ENCODE measurements at regions not wholly inside any gene's neighbourhood (a gene's known extent, or its start where the extent isn't known, plus 50 kb on each side); places are given as distances from the start of the nearest gene placed in this dataset.

DNA sequence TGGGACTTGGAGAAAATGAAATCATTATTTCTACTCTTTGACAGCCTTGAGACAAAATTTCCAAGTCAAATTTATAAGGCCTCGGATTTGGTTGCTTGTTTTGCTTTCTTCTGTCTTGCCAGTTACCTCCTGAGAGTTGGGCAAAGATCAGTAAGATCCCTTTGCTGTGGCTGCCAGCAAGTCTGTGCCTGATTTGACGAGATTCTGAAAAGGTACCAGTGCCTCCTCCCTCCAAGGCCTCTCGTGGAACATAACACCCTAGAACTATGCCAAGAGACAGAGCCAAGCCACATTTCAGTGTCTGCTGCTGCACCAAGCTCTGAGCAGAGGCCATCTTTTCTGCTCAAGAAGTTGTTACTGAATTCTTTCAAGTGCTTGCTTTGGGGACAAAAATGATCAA lies 61.0 kb downstream of the GTPBP8 start:
- no peak for TF ChIP-seq SUZ12 (IDR thresholded peaks at IDR 0.05)
- no peak for TF ChIP-seq L3MBTL2 (conservative IDR thresholded peaks at IDR 0.05)
- TF ChIP-seq, protein P1, sequence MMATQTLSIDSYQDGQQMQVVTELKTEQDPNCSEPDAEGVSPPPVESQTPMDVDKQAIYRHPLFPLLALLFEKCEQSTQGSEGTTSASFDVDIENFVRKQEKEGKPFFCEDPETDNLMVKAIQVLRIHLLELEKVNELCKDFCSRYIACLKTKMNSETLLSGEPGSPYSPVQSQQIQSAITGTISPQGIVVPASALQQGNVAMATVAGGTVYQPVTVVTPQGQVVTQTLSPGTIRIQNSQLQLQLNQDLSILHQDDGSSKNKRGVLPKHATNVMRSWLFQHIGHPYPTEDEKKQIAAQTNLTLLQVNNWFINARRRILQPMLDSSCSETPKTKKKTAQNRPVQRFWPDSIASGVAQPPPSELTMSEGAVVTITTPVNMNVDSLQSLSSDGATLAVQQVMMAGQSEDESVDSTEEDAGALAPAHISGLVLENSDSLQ (IDR thresholded peaks at IDR 0.05) = no peak
- no peak for TF ChIP-seq FOXM1 (IDR thresholded peaks at IDR 0.05; ENCODE audit: borderline replicate concordance)
- TF ChIP-seq ARNT (IDR thresholded peaks at IDR 0.05) = no peak
- no peak for TF ChIP-seq NFRKB (IDR thresholded peaks at IDR 0.05)
- no peak for TF ChIP-seq SP1 (IDR thresholded peaks at IDR 0.05)
- TF ChIP-seq FOXA1 (IDR thresholded peaks at IDR 0.05) = no peak
- no peak for TF ChIP-seq ZNF384 (IDR thresholded peaks at IDR 0.05)
- no peak for TF ChIP-seq FOXK2 (IDR thresholded peaks at IDR 0.05)
- TF ChIP-seq ELF4 (IDR thresholded peaks at IDR 0.05) = no peak
- TF ChIP-seq TARDBP (IDR thresholded peaks at IDR 0.05) = no peak
- TF ChIP-seq CTBP1 (IDR thresholded peaks at IDR 0.05; ENCODE audit: borderline replicate concordance) = no peak
- no peak for TF ChIP-seq HDGF (IDR thresholded peaks at IDR 0.05; ENCODE audit: borderline replicate concordance)
- CTCF ChIA-PET = interaction anchor here (2.5 kb wide), 1 partner anchor 236 kb away, joined by 12 read pairs; no protein-coding TSS in a partner anchor
- POLR2A ChIA-PET = no interaction called here
- DNase-seq (ENCODE audit: extremely low spot score) = no peak

DNA sequence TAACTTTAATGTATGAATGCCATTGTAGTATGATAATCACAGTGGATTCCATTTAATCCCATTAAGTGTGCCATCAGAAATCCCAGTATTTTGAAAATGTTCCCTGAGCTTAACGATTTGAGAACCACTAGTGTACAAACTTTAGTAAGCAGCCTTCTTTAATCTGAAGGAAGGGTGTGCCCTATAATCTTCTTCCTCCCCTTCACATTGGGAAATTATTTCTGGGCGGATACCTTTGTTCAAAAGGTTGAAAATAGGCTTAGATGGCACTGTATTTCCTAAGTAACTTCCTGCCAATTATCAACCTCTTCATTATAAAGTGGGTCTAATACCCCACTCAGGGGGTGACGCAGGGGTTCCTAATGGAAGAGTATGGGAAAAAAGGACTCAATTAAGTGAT lies 62.4 kb downstream of the GTPBP8 start:
- no peak for TF ChIP-seq LEF1 (IDR thresholded peaks at IDR 0.05; ENCODE audit: borderline replicate concordance)
- TF ChIP-seq SUZ12 (IDR thresholded peaks at IDR 0.05) = no peak
- no peak for TF ChIP-seq SP1 (IDR thresholded peaks at IDR 0.05)
- no peak for TF ChIP-seq L3MBTL2 (conservative IDR thresholded peaks at IDR 0.05)
- no peak for TF ChIP-seq FOXM1 (IDR thresholded peaks at IDR 0.05; ENCODE audit: borderline replicate concordance)
- TF ChIP-seq FOXK2 (IDR thresholded peaks at IDR 0.05) = no peak
- TF ChIP-seq NFRKB (IDR thresholded peaks at IDR 0.05) = no peak
- TF ChIP-seq ELF4 (IDR thresholded peaks at IDR 0.05) = no peak
- no peak for TF ChIP-seq TARDBP (IDR thresholded peaks at IDR 0.05)
- TF ChIP-seq, protein P1 (IDR thresholded peaks at IDR 0.05) = no peak
- TF ChIP-seq ARNT (IDR thresholded peaks at IDR 0.05) = no peak
- no peak for TF ChIP-seq CTBP1 (IDR thresholded peaks at IDR 0.05; ENCODE audit: borderline replicate concordance)
- no peak for TF ChIP-seq ZNF384 (IDR thresholded peaks at IDR 0.05)
- POLR2A ChIA-PET = no interaction called here
- CTCF ChIA-PET = interaction anchor here (2.5 kb wide), 1 partner anchor 235 kb away, joined by 12 read pairs; no protein-coding TSS in a partner anchor
- no peak for DNase-seq (ENCODE audit: extremely low spot score)

DNA sequence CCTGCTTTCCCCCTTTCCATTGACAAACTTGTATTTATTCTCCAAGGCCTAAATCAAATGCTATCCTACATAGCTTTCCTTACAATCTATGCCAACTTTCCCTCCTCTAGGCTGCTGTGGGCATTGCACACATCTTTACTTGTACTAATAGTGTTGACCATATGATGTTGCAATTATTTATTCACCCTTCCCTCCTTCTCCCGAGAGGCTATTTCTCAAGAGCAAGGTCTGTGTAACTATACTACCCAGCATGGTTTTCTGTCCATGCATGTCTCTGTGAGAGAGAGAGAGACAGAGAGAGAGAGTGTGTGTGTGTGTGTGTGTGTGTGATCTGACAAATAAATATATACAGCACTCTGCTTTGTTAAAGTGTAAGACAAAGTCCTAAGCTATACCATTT lies 63.8 kb downstream of the GTPBP8 start:
- no peak for TF ChIP-seq BHLHE40 (IDR thresholded peaks at IDR 0.05; ENCODE audit: borderline replicate concordance)
- TF ChIP-seq, protein P1 (IDR thresholded peaks at IDR 0.05) = no peak
- DNase-seq (ENCODE audit: extremely low spot score) = no peak
- ChIA-PET POLR2A (no interaction called here), CTCF (no interaction called here)

DNA sequence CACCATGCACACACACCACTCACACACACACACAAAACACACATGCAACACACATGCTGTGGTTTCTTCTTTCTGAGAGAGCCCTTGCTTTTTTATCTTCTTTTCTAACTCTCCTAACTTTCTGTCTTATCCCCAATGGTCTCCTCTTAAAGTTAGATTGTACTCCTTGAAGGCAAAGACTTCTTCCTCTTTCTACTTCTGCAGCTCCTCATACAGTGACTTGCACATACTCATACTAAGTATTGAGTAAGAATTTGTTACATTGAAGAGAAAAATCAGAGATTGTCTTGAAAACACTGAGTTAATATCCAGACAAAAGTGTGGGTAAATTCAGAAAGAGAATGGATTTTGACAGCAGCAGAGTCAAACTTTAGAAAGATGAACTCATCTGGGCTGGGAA lies 64.4 kb downstream of the GTPBP8 start:
- TF ChIP-seq, protein P1 (IDR thresholded peaks at IDR 0.05) = no peak
- TF ChIP-seq HDGF (IDR thresholded peaks at IDR 0.05; ENCODE audit: borderline replicate concordance) (no peak), SUZ12 (IDR thresholded peaks at IDR 0.05) (no peak)
- ChIA-PET CTCF (no interaction called here), POLR2A (no interaction called here)
- DNase-seq (ENCODE audit: extremely low spot score) = no peak

DNA sequence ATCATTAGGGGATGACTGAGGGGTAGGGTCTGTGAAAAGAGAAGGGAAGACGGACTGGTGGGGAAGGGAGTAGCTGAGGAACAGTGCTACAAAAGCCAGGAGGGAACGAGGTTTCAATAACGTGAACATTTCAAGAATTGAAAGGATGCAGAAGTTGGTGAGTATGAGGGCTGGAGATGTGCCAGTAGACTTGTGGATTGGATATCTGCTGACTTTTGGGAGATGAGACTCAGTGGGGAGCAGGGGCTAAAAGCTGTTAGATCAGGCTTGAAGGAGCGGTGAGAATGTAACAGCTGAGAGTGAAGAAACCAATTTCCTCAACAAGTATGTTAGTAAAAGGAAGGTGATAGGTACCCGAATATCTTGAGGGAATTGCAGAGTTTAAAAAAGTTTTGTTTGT lies 65.2 kb downstream of the GTPBP8 start:
- ChIA-PET CTCF (no interaction called here), POLR2A (no interaction called here)
- TF ChIP-seq FOXM1 (IDR thresholded peaks at IDR 0.05; ENCODE audit: borderline replicate concordance) (no peak), SUZ12 (IDR thresholded peaks at IDR 0.05) (no peak), FOXA1 (IDR thresholded peaks at IDR 0.05) (no peak), HDGF (IDR thresholded peaks at IDR 0.05; ENCODE audit: borderline replicate concordance) (no peak), NFRKB (IDR thresholded peaks at IDR 0.05) (no peak), ZNF384 (IDR thresholded peaks at IDR 0.05) (no peak), ELF4 (IDR thresholded peaks at IDR 0.05) (no peak), L3MBTL2 (conservative IDR thresholded peaks at IDR 0.05) (no peak), ARNT (IDR thresholded peaks at IDR 0.05) (no peak), CTBP1 (IDR thresholded peaks at IDR 0.05; ENCODE audit: borderline replicate concordance) (no peak), LEF1 (IDR thresholded peaks at IDR 0.05; ENCODE audit: borderline replicate concordance) (no peak), TARDBP (IDR thresholded peaks at IDR 0.05) (no peak), SP1 (IDR thresholded peaks at IDR 0.05) (no peak), BHLHE40 (IDR thresholded peaks at IDR 0.05; ENCODE audit: borderline replicate concordance) (no peak), FOXK2 (IDR thresholded peaks at IDR 0.05) (no peak)
- TF ChIP-seq, protein P1 (IDR thresholded peaks at IDR 0.05) = no peak
- no peak for DNase-seq (ENCODE audit: extremely low spot score)

DNA sequence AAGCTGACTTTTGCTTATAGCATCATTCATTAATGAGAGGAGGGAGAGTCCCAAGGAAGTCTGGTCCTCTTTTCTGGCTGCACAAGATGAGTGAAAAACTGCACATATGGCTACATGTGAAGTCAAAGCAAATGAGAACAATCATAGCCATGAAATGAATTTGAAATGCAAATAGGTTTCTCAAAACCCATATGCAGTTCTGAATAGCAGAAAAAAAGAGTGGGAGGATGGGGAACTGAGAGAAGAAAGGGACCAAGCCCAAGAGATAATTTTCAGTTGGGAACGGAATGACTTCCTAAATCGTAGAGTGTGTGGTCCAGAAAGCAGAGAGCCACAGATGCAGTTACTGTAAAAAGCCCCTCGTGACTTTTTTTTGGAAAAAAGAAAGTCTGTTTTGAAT lies 66.3 kb downstream of the GTPBP8 start:
- ChIA-PET POLR2A (no interaction called here), CTCF (no interaction called here)
- TF ChIP-seq FOXK2 (IDR thresholded peaks at IDR 0.05) (no peak), ZNF384 (IDR thresholded peaks at IDR 0.05) (no peak), L3MBTL2 (conservative IDR thresholded peaks at IDR 0.05) (no peak), HDGF (IDR thresholded peaks at IDR 0.05; ENCODE audit: borderline replicate concordance) (no peak), FOXM1 (IDR thresholded peaks at IDR 0.05; ENCODE audit: borderline replicate concordance) (no peak), BHLHE40 (IDR thresholded peaks at IDR 0.05; ENCODE audit: borderline replicate concordance) (no peak), CTBP1 (IDR thresholded peaks at IDR 0.05; ENCODE audit: borderline replicate concordance) (no peak)
- TF ChIP-seq, protein P1 (IDR thresholded peaks at IDR 0.05) = no peak
- no peak for DNase-seq (ENCODE audit: extremely low spot score)

Measured in HEK293T (cell line).